BJ (cell line): ENCODE measurements at regions not wholly inside any gene's neighbourhood (a gene's known extent, or its start where the extent isn't known, plus 50 kb on each side); places are given as distances from the start of the nearest gene placed in this dataset.

Source experiments
- CTCF ChIA-PET: fragments of 350-600 bp; formaldehyde crosslinking; extraction: SDS; loops from one replicate; lab custom pipeline; 2021; ENCODE audit warnings: antibody characterized with exemption, inconsistent platforms; lab: Yijun Ruan, JAX
- POLR2A ChIA-PET: fragments of 300-600 bp; sonication (Branson Sonifier 250); formaldehyde crosslinking; extraction: SDS; loops from one replicate; lab custom pipeline; 2021; ENCODE audit warnings: antibody characterized with exemption; lab: Charles Lee
- DNase-seq: peaks from one replicate; pipeline ENCODE4 v3.0.0-alpha.2; 2011; ENCODE audit warnings: low read depth
- H3K27me3 ChIP-seq: 2 replicates; pipeline ENCODE4 v1.6.0; 2011; ENCODE audit warnings: low read length; ENCODE audit not compliant: control insufficient read depth, insufficient read depth
- H3K36me3 ChIP-seq: 2 replicates; pipeline ENCODE4 v1.5.1; 2011; ENCODE audit warnings: low read length; ENCODE audit not compliant: control insufficient read depth, insufficient read depth
- H3K4me3 ChIP-seq: 2 replicates; pipeline ENCODE4 v1.5.1; 2011; ENCODE audit warnings: low read depth, mild to moderate bottlenecking, control low read depth, low read length
- CTCF ChIP-seq: IDR thresholded peaks from 2 replicates; pipeline ENCODE4 v1.5.1; 2011; ENCODE audit warnings: low read depth, mild to moderate bottlenecking, control low read depth, inconsistent platforms, low read length, moderate library complexity; ENCODE audit not compliant: insufficient read depth

DNA sequence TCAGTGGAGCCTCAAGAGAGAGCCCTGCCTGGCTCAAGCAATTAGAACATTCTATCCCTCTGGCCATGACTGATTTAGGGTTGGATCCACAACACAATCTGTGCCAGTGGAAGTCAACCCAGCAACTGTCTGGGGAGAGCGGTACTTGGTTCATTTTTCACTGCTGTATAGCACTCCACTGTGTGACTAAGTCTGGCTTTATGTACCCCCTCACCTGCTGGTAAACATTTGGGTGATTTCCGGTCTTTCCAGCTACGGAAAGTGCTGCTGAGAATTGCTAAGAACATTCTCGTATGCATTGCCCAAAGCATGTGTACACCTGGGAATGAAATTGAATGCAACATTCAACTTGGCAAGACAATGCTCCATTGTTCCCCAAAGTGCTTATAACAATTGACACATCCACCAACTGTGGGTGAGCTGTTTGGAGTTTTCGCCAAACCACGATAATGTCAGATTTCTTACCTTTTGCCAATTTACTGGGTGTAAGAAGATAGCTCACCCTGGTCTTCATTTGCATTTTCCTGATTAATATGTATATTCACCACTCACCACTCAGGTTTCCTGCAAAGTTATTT is 63.5 kb upstream of the MED9 start:
- no peaks in the 10 kb centered on the region for H3K27me3 ChIP-seq
- no peak for TF ChIP-seq CTCF
- no peak for DNase-seq
- POLR2A ChIA-PET = no interaction called here
- no peaks in the 10 kb centered on the region for H3K36me3 ChIP-seq
- no peak overlapping the region for H3K4me3 ChIP-seq
- CTCF ChIA-PET = no interaction called here

DNA sequence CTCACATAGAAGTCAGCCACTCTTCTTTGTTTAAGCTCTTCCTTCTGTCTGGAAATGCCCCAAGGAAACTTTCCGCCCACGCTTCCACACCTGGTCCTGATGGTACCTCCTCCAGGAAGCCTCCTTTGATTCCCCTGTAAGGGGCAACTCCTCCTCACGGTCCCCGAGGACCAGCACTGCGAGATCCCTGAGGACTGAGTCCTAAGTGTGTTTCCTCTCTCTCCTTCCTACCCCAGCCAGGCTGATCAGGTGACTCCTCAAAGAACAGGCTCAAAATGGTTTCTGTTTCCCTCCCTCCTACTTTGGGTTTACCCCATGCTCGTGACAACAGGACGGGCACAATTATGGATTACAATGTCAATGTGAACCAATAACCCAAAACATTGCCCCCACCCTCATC is 63.0 kb upstream of the MED9 start:
- CTCF ChIA-PET = interaction anchor here (0.7 kb wide), 1 partner anchor 83 kb away, joined by 3 read pairs; the partner anchor contains the start of gene RASD1

DNA sequence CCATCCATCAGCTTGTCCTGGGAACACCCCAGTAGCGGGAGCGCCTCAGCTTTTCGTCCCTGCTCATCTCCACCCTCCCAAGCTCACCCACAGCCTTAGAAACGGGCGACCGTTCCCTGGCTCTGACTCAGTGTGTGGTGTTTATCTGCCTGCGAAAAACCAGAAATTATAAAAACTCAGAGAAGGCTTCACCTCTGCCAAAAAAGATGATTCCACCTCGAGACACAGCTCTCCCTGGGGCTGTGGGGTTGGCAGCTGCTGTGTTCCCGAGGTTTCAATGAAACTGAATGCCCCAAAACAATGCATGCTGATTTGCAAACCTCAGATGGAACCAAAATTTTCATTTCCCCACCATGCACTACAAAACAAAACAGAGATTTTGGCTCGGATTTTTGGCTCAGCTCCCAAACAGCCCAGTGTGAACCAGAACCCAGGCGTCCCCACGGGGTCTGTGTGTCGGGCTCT is 62.4 kb upstream of the MED9 start:
- no peak for TF ChIP-seq CTCF
- Histone ChIP-seq H3K4me3 (no peak overlapping the region), H3K36me3 (no peaks in the 10 kb centered on the region), H3K27me3 (no peaks in the 10 kb centered on the region)
- DNase-seq = peak; percentile 49
- POLR2A ChIA-PET = interaction anchor here (0.6 kb wide), 1 partner anchor 42 kb away, joined by 4 read pairs; no protein-coding TSS in a partner anchor
- CTCF ChIA-PET = interaction anchor here (0.7 kb wide), 1 partner anchor 82 kb away, joined by 3 read pairs; the partner anchor contains the start of gene RASD1

More for the DNA sequence above, 63.0 kb upstream of the MED9 start:
- TF ChIP-seq CTCF = no peak
- H3K4me3 ChIP-seq = no peak overlapping the region
- POLR2A ChIA-PET = interaction anchor here (0.6 kb wide), 1 partner anchor 43 kb away, joined by 4 read pairs; no protein-coding TSS in a partner anchor
- H3K36me3 ChIP-seq = no peaks in the 10 kb centered on the region
- H3K27me3 ChIP-seq = no peaks in the 10 kb centered on the region
- DNase-seq = no peak

DNA sequence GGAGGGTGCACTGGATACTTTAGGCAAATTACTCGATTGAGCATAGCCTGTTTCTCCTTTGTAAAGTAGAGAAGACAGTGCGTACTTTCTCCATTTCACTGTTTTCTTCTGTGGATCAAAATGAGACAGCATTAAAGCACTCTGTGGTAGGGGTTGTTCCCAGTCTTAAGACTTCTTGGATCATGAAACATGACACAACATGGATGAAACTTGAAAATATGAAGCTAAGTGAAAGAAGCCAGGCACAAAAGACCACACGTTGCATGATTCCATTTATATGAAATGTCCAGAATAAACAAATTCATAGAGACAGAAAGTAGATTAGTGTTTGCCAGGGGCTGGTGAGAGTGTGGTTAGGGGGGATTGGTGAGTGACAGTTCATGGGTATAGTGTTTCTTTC is 61.8 kb upstream of the MED9 start:
- ChIA-PET CTCF (no interaction called here), POLR2A (no interaction called here)
- no peak for TF ChIP-seq CTCF
- H3K4me3 ChIP-seq = no peak overlapping the region
- no peak for DNase-seq
- H3K36me3 ChIP-seq = no peaks in the 10 kb centered on the region
- H3K27me3 ChIP-seq = no peaks in the 10 kb centered on the region

GRCh38 chr17:17416007-17416399 is 60.8 kb upstream of the MED9 start:
- Histone ChIP-seq H3K4me3 (no peak overlapping the region), H3K27me3 (no peaks in the 10 kb centered on the region), H3K36me3 (no peaks in the 10 kb centered on the region)
- TF ChIP-seq CTCF = no peak
- peak; percentile 18 for DNase-seq
- ChIA-PET POLR2A (no interaction called here), CTCF (interaction anchor here (1.0 to 1.2 kb wide), 2 partner anchors 11 to 81 kb away, joined by 3 read pairs; no protein-coding TSS in a partner anchor)
